SK-N-SH treated with all-trans-retinoic acid at 6 μM for 48 hours (cell line): ENCODE measurements at regions not wholly inside any gene's neighbourhood (a gene's known extent, or its start where the extent isn't known, plus 50 kb on each side); places are given as distances from the start of the nearest gene placed in this dataset.
A peak's percentile ranks its signal among the peaks of the same experiment; 100 is the strongest.
"Not testable (repeated sequence)": the region's sequence is repeated elsewhere in the genome, so short reads cannot be mapped to it uniquely, and the experiment has no call there.

Experiments
- ATAC-seq: fragments of 200-7000 bp; cut with Tn5 transposase; 3 replicates; pipeline ENCODE4 v1.9.1; 2020; ENCODE audit warnings: mild to moderate bottlenecking, moderate library complexity
- BACH2 ChIP-seq: fragments of 250-450 bp; sonication (Bioruptor Pico); IDR thresholded peaks from 2 replicates; pipeline ENCODE4 v1.9.0; 2021; ENCODE audit warnings: mild to moderate bottlenecking, borderline replicate concordance
- CSDC2 ChIP-seq: fragments of 250-450 bp; sonication (Bioruptor Pico); IDR thresholded peaks from 2 replicates; pipeline ENCODE4 v1.5.0; 2020; ENCODE audit warnings: mild to moderate bottlenecking, moderate library complexity
- CSRNP3 ChIP-seq: fragments of 250-450 bp; sonication (Bioruptor Pico); IDR thresholded peaks from 2 replicates; pipeline ENCODE4 v1.5.1; 2021; ENCODE audit warnings: mild to moderate bottlenecking, moderate library complexity
- GLIS3 ChIP-seq: fragments of 250-450 bp; sonication (Bioruptor Pico); IDR thresholded peaks from 2 replicates; pipeline ENCODE4 v1.5.0; 2020; ENCODE audit warnings: mild to moderate bottlenecking, moderate library complexity
- POU6F1 ChIP-seq: fragments of 250-450 bp; sonication (Bioruptor Pico); IDR thresholded peaks from 2 replicates; pipeline ENCODE4 v1.8.0; 2021; ENCODE audit warnings: low read depth, mild to moderate bottlenecking, moderate library complexity, borderline replicate concordance
- PPARA ChIP-seq: fragments of 250-450 bp; sonication (Bioruptor Pico); IDR thresholded peaks from 2 replicates; pipeline ENCODE4 v1.5.0; 2020; ENCODE audit warnings: mild to moderate bottlenecking, borderline replicate concordance
- RARB ChIP-seq: fragments of 250-450 bp; sonication (Bioruptor Pico); IDR thresholded peaks from 2 replicates; pipeline ENCODE4 v1.8.0; 2021; ENCODE audit warnings: mild to moderate bottlenecking, moderate library complexity
- TCF4 ChIP-seq: fragments of 250-450 bp; sonication (Bioruptor Pico); IDR thresholded peaks from 2 replicates; pipeline ENCODE4 v1.8.0; 2021; ENCODE audit warnings: mild to moderate bottlenecking, moderate library complexity, borderline replicate concordance
- TOX ChIP-seq: fragments of 250-450 bp; sonication (Bioruptor Pico); IDR thresholded peaks from 2 replicates; pipeline ENCODE4 v1.8.0; 2021; ENCODE audit warnings: mild to moderate bottlenecking, moderate library complexity, borderline replicate concordance
- ZFP3 ChIP-seq: fragments of 250-450 bp; sonication (Bioruptor Pico); IDR thresholded peaks from 2 replicates; pipeline ENCODE4 v1.5.0; 2020; ENCODE audit warnings: mild to moderate bottlenecking, moderate library complexity
- ZFP30 ChIP-seq: fragments of 450-650 bp; formaldehyde crosslinking; IDR thresholded peaks from 2 replicates; pipeline ENCODE4 v1.5.0; 2022; ENCODE audit warnings: mild to moderate bottlenecking, moderate library complexity
- ZNF70 ChIP-seq: fragments of 450-650 bp; formaldehyde crosslinking; IDR thresholded peaks from 2 replicates; pipeline ENCODE4 v1.5.0; 2020; ENCODE audit warnings: mild to moderate bottlenecking, moderate library complexity
- TF ChIP-seq, protein P1 (sequence below): fragments of 250-450 bp; sonication (Bioruptor Pico); IDR thresholded peaks from 2 replicates; pipeline ENCODE4 v1.5.1; 2020; ENCODE audit warnings: low read depth, mild to moderate bottlenecking, moderate library complexity
- TF ChIP-seq, protein P2 (sequence below): fragments of 250-450 bp; sonication (Bioruptor Pico); IDR thresholded peaks from 2 replicates; pipeline ENCODE4 v1.5.0; 2020; ENCODE audit warnings: mild to moderate bottlenecking, moderate library complexity

- TF ChIP-seq TCF4 (CRISPR knock-in tag) (no peak), ZNF70 (CRISPR knock-in tag) (no peak)
- TF ChIP-seq, all 23 proteins: peak for 0
These were observed 118.7 kb upstream of the FOXD4L5 start (continued) for GRCh38 chr9:65403721-65404120.

- ATAC-seq = not testable (repeated sequence)
These were observed 118.1 kb upstream of the FOXD4L5 start for GRCh38 chr9:65403072-65403471.

DNA sequence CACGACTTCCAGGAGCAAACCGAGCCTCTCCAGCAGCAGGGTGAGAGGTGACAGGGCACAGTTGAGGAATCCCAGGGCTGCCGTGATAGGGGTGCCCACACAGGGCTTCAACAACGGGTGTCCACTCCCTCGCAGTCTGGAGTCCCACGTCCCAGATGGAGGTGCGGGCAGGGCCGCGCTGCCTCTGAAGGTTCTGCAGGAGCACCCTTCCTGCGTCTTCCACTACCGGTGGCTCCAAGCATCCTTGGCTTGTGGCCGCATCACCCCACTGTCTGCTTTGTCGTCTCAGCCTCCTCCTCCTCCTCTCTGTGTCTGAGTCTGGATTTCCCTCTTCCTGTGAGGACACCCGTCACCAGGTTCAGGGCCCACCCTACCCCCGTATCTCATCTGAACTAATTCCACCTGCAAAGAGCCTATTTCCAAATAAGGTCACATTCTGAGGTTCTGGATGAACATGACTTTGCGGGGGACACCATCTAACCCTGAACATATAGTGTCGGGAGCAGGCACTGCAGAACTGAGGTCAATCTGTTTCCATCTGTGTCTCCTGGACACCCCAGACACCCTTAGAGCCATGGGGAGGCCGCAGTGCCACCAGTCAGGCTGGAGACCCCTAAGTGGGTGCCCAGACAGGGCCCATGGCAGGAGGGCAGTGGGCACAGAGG, 117.3 kb upstream of the FOXD4L5 start:
- ATAC-seq = not testable (repeated sequence)

GRCh38 chr9:65401456-65402045, 116.5 kb upstream of the FOXD4L5 start:
- ATAC-seq = not testable (repeated sequence)

DNA sequence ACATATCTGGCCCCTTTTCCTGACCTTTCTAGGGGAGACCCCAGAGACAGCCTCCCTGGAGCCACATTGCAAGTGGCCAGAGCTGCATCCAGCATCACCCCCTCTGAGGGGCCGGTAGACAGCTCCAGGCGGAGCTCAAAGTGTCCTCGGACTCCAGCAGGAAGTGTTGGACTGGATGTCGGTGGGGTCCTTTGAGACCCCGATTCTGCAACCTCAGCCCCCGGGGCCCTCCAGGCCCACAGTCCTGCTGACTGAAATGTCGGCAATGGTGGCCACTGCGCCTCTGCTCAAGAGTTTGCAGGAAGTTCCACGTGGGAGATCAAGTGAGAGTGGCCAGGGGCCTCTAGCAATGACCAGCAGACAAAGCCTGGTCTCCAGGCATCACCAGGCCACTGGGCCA, 115.9 kb upstream of the FOXD4L5 start:
- no peak for TF ChIP-seq CSRNP3 (CRISPR knock-in tag)
- TF ChIP-seq PPARA (CRISPR knock-in tag) = no peak
- TF ChIP-seq RARB (CRISPR knock-in tag) = no peak
- no peak for TF ChIP-seq TOX (CRISPR knock-in tag)
- no peak for TF ChIP-seq ZFP30
- no peak for TF ChIP-seq ZFP3 (CRISPR knock-in tag)
- no peak for TF ChIP-seq POU6F1
- TF ChIP-seq, protein P1, sequence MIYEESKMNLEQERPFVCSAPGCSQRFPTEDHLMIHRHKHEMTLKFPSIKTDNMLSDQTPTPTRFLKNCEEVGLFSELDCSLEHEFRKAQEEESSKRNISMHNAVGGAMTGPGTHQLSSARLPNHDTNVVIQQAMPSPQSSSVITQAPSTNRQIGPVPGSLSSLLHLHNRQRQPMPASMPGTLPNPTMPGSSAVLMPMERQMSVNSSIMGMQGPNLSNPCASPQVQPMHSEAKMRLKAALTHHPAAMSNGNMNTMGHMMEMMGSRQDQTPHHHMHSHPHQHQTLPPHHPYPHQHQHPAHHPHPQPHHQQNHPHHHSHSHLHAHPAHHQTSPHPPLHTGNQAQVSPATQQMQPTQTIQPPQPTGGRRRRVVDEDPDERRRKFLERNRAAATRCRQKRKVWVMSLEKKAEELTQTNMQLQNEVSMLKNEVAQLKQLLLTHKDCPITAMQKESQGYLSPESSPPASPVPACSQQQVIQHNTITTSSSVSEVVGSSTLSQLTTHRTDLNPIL = no peak
- TF ChIP-seq, protein P2, sequence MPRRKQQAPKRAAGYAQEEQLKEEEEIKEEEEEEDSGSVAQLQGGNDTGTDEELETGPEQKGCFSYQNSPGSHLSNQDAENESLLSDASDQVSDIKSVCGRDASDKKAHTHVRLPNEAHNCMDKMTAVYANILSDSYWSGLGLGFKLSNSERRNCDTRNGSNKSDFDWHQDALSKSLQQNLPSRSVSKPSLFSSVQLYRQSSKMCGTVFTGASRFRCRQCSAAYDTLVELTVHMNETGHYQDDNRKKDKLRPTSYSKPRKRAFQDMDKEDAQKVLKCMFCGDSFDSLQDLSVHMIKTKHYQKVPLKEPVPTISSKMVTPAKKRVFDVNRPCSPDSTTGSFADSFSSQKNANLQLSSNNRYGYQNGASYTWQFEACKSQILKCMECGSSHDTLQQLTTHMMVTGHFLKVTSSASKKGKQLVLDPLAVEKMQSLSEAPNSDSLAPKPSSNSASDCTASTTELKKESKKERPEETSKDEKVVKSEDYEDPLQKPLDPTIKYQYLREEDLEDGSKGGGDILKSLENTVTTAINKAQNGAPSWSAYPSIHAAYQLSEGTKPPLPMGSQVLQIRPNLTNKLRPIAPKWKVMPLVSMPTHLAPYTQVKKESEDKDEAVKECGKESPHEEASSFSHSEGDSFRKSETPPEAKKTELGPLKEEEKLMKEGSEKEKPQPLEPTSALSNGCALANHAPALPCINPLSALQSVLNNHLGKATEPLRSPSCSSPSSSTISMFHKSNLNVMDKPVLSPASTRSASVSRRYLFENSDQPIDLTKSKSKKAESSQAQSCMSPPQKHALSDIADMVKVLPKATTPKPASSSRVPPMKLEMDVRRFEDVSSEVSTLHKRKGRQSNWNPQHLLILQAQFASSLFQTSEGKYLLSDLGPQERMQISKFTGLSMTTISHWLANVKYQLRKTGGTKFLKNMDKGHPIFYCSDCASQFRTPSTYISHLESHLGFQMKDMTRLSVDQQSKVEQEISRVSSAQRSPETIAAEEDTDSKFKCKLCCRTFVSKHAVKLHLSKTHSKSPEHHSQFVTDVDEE (CRISPR knock-in tag) = no peak
- TF ChIP-seq GLIS3 (CRISPR knock-in tag) = no peak
- no peak for TF ChIP-seq BACH2 (CRISPR knock-in tag)
- no peak for TF ChIP-seq CSDC2 (CRISPR knock-in tag)
- ATAC-seq = no peak

GRCh38 chr9:65397763-65398719, 113.0 kb upstream of the FOXD4L5 start:
- ATAC-seq = 0 out of 3 replicates have a peak, but pooled peaks have one; percentile 22
- TF ChIP-seq ZFP30 = peak; percentile 65

DNA sequence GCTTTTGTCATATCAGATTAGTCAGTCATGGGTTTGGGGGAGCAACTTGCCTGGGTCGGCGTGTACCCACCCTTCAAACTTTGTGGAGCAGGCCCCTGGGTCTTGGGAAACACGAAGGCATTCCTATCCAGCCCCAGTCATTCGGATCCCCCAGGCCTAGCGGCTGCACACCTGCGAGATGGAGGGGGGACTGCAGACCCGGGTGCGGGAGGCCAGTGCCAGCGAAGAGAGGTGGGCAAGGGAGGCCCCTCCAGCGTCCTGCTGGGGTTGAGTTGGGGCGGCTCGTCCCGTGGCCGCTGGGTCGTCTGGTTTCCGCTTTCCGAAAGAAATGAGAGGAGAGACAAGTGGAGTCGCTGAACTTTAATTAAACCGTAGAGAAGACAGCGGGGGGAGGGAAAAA, 112.2 kb upstream of the FOXD4L5 start:
- not testable (repeated sequence) for ATAC-seq

DNA sequence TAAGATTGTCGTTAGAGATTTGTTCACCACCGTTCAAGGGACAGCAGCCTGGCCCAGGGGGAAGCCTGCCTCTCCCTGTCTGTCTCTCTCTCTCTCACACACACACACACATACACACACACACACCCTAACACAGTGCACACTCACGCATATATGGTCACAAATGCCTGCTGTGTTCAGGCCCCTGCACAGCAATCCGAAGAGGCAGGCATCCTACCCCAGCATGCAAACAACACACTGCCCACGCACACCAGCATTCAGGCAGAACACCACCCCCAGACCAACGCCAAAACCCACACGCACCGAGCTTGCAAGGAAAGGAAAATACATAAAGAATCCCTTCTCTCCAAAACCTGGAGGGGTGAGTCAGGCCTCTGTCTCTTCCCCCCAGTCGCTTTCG, 111.6 kb upstream of the FOXD4L5 start:
- ATAC-seq = not testable (repeated sequence)

- not testable (repeated sequence) for ATAC-seq
These were observed 110.8 kb upstream of the FOXD4L5 start for GRCh38 chr9:65395789-65396188.

DNA sequence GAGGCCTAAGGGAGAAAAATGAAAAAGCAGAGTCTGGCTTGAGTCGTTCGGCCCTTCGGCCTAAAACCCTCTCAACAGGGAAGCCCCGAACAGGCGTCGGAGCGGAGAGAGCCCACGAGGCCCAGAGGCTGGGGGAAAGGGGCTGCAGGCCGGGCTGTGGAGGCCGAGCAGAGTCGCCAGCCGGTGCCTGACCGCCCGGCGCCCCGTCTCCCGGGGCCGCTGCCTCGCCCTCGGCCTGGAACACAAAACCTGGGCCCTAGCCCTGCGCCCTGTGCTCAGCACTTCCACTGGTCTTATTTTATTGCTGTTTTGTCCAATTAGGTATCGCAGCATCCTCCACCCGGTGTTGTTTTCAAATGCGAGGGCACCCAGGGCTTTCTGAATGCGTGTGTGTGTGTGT, 110.1 kb upstream of the FOXD4L5 start:
- not testable (repeated sequence) for ATAC-seq

GRCh38 chr9:65393111-65393810, 108.3 kb upstream of the FOXD4L5 start:
- not testable (repeated sequence) for ATAC-seq
